A673 (cell line): ENCODE measurements at regions not wholly inside any gene's neighbourhood (a gene's known extent, or its start where the extent isn't known, plus 50 kb on each side); places are given as distances from the start of the nearest gene placed in this dataset.

Source experiments
- EZH2 ChIP-seq: fragments of 200-600 bp; sonication (generic); IDR thresholded peaks from 2 replicates; pipeline ENCODE4 v1.6.1; 2017; ENCODE audit warnings: borderline replicate concordance, low read depth, mild to moderate bottlenecking, mixed read lengths, antibody characterized with exemption, low read length; ENCODE audit not compliant: poor library complexity, severe bottlenecking
- TF ChIP-seq, protein P1 (sequence below): fragments of 300-800, 200-600 bp; sonication (generic); conservative IDR thresholded peaks from 2 replicates; pipeline ENCODE4 v1.5.1; 2017; ENCODE audit warnings: low read depth, mild to moderate bottlenecking, antibody characterized with exemption, low read length, moderate library complexity, mixed read lengths

DNA sequence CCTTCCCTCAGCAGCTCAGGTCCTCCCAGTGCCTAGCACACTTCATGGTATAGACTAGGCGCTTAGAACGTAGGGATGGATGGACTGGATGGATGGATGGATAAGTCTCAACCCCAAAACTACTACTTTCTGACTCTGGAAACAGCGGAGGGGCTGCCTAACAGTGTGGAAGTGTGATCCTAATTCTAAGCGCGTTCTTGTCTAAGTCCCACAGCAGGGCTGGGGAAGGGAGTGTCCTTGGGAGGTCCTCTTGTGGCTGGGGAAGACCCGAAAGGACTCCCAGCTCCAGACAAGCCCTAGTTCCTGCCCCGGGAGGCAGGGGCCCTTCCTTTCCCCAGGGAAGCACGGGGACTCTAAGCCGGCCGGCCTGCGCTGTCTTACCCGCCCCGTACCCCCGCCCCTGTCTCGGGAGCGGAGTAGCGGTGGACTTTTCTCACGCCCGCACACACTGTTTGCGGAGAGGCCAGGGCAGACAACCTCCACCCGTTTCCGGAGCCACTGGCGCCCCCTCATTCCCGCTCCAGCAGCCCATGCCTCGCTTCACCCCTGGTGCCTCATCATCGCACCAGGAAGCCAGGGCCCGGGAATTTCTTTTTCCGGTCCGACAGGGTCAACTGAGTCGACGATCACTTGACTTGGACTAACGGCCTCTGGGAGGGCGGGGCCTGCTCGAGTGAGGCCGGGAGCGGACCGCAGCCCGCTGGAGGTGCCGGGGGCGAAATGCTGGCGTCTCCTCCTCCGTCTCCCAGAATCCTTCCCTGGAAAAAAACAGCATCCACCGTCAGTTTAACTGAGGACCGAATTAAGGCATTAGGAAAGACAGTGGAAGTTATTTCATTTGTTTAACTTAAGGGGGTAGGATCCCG lies 133.3 kb downstream of the TBC1D2B start:
- no peak for TF ChIP-seq EZH2
- TF ChIP-seq, protein P1, sequence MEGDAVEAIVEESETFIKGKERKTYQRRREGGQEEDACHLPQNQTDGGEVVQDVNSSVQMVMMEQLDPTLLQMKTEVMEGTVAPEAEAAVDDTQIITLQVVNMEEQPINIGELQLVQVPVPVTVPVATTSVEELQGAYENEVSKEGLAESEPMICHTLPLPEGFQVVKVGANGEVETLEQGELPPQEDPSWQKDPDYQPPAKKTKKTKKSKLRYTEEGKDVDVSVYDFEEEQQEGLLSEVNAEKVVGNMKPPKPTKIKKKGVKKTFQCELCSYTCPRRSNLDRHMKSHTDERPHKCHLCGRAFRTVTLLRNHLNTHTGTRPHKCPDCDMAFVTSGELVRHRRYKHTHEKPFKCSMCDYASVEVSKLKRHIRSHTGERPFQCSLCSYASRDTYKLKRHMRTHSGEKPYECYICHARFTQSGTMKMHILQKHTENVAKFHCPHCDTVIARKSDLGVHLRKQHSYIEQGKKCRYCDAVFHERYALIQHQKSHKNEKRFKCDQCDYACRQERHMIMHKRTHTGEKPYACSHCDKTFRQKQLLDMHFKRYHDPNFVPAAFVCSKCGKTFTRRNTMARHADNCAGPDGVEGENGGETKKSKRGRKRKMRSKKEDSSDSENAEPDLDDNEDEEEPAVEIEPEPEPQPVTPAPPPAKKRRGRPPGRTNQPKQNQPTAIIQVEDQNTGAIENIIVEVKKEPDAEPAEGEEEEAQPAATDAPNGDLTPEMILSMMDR = no peak
